Erythroblast (primary cell): ENCODE measurements at regions not wholly inside any gene's neighbourhood (a gene's known extent, or its start where the extent isn't known, plus 50 kb on each side); places are given as distances from the start of the nearest gene placed in this dataset.

ENCODE experiments used
- GATA1 ChIP-seq: IDR thresholded peaks from 2 replicates; pipeline ENCODE4 v1.6.1; 2011; ENCODE audit warnings: low read depth, mild to moderate bottlenecking, control low read depth, low read length, moderate library complexity
- POLR2A ChIP-seq: IDR thresholded peaks from 2 replicates; pipeline ENCODE4 v1.6.1; 2011; ENCODE audit warnings: mild to moderate bottlenecking, low read length

- TF ChIP-seq POLR2A (no peak), GATA1 (no peak)
These were observed 281.1 kb upstream of the CXADR start for GRCh38 chr21:17231771-17232170.
